ENCODE measurements at regions not wholly inside any gene's neighbourhood (a gene's known extent, or its start where the extent isn't known, plus 50 kb on each side); places are given as distances from the start of the nearest gene placed in this dataset.

GRCh38 chr2:122368576-122369243, 613.3 kb downstream of the TSN start:
- Histone ChIP-seq H3K36me3 (ENCODE audit: low read depth) (no peaks in the 10 kb centered on the region), H4K20me1 (ENCODE audit: insufficient read depth) (no peaks in the 10 kb centered on the region), H3K27ac (no peak overlapping the region), H2AFZ (no peak overlapping the region), H3F3A (ENCODE audit: insufficient read depth, low read depth) (no peaks in the 10 kb centered on the region), H3K4me3 (no peak overlapping the region), H3K79me2 (ENCODE audit: low read depth) (no peaks in the 10 kb centered on the region), H3K9me2 (ENCODE audit: insufficient read depth) (no peaks in the 10 kb centered on the region), H3K4me1 (replicated peaks; ENCODE audit: insufficient read depth) (no peaks in the 10 kb centered on the region), H3K27me3 (ENCODE audit: insufficient read depth, low read depth) (peaks cover 5% of the 10 kb centered on the region), H3K4me2 (no peak overlapping the region), H3K9me3 (ENCODE audit: insufficient read depth, low read depth) (no peaks in the 10 kb centered on the region)
- no peak for DNase-seq
- TF ChIP-seq EZH2 (IDR thresholded peaks at IDR 0.05; ENCODE audit: low read depth) (no peak), CTCF (conservative IDR thresholded peaks at IDR 0.05) (no peak)
- no TSS peak for BruUV-seq (replicated peaks)
- intact Hi-C loops (cut with micrococcal nuclease; ENCODE audit: unreplicated experiment): no loop called here
- ChIA-PET CTCF (no interaction called here), POLR2A (ENCODE audit: unreplicated experiment) (no interaction called here)

GRCh38 chr2:122378521-122378920, 623.1 kb downstream of the TSN start:
- H4K20me1 ChIP-seq (ENCODE audit: insufficient read depth): no peaks in the 10 kb centered on the region
- no TSS peak for BruUV-seq (replicated peaks)
- no peak overlapping the region for H3K27ac ChIP-seq
- no peaks in the 10 kb centered on the region for H3K36me3 ChIP-seq (ENCODE audit: low read depth)
- no peaks in the 10 kb centered on the region for H3K79me2 ChIP-seq (ENCODE audit: low read depth)
- no peak for DNase-seq
- TF ChIP-seq CTCF (conservative IDR thresholded peaks at IDR 0.05): no peak
- TF ChIP-seq EZH2 (IDR thresholded peaks at IDR 0.05; ENCODE audit: low read depth): no peak
- no peaks in the 10 kb centered on the region; the same call in 1 of the 2 replicates for H3K9me2 ChIP-seq (ENCODE audit: insufficient read depth)
- ChIA-PET POLR2A (ENCODE audit: unreplicated experiment) (no interaction called here), CTCF (no interaction called here)
- peaks cover 10% of the 10 kb centered on the region; the same call in 1 of the 2 replicates for H3K27me3 ChIP-seq (ENCODE audit: insufficient read depth, low read depth)
- no peaks in the 10 kb centered on the region for H3K4me1 ChIP-seq (replicated peaks; ENCODE audit: insufficient read depth)
- intact Hi-C loops (cut with micrococcal nuclease; ENCODE audit: unreplicated experiment): no loop called here
- no peaks in the 10 kb centered on the region for H3K9me3 ChIP-seq (ENCODE audit: insufficient read depth, low read depth)
- no peak overlapping the region for H3K4me2 ChIP-seq
- H3K4me3 ChIP-seq: no peak overlapping the region
- H3F3A ChIP-seq (ENCODE audit: insufficient read depth, low read depth): no peaks in the 10 kb centered on the region
- H2AFZ ChIP-seq: no peak overlapping the region

- ChIA-PET CTCF (no interaction called here), POLR2A (ENCODE audit: unreplicated experiment) (no interaction called here)
- Histone ChIP-seq H3K27ac (no peak overlapping the region), H3K4me1 (replicated peaks; ENCODE audit: insufficient read depth) (no peaks in the 10 kb centered on the region), H3K36me3 (ENCODE audit: low read depth) (no peaks in the 10 kb centered on the region), H3K27me3 (ENCODE audit: insufficient read depth, low read depth) (no peaks in the 10 kb centered on the region), H3F3A (ENCODE audit: insufficient read depth, low read depth) (no peaks in the 10 kb centered on the region), H3K9me3 (ENCODE audit: insufficient read depth, low read depth) (no peaks in the 10 kb centered on the region), H3K79me2 (ENCODE audit: low read depth) (no peaks in the 10 kb centered on the region), H4K20me1 (ENCODE audit: insufficient read depth) (no peaks in the 10 kb centered on the region), H3K4me3 (no peak overlapping the region), H3K4me2 (no peak overlapping the region), H3K9me2 (ENCODE audit: insufficient read depth) (no peaks in the 10 kb centered on the region; the same call in 1 of the 2 replicates), H2AFZ (no peak overlapping the region)
- DNase-seq: no peak
- no peak for TF ChIP-seq CTCF (conservative IDR thresholded peaks at IDR 0.05)
- no peak for TF ChIP-seq EZH2 (IDR thresholded peaks at IDR 0.05; ENCODE audit: low read depth)
- intact Hi-C loops (cut with micrococcal nuclease; ENCODE audit: unreplicated experiment): no loop called here
- no TSS peak for BruUV-seq (replicated peaks)
Measured at GRCh38 chr2:122384768-122385333, 629.4 kb downstream of the TSN start.

All from PC-9 (cell line).